GM13976 (cell line): ENCODE measurements at regions not wholly inside any gene's neighbourhood (a gene's known extent, or its start where the extent isn't known, plus 50 kb on each side); places are given as distances from the start of the nearest gene placed in this dataset.
"Not testable (repeated sequence)": the region's sequence is repeated elsewhere in the genome, so short reads cannot be mapped to it uniquely, and the experiment has no call there.

Experiments
- DNase-seq: peaks from one replicate; pipeline ENCODE4 v3.0.0; 2012; ENCODE audit warnings: low spot score
- in situ Hi-C: fragments of 300-500 bp; cut with MboI; formaldehyde crosslinking; loops from one replicate; pipeline ENCODE4 v1.12.0; 2022; ENCODE audit warnings: low sequenced_read_pairs, mixed read lengths, inconsistent platforms; ENCODE audit not compliant: unreplicated experiment
- TF ChIP-seq, protein P1 (sequence below): IDR thresholded peaks from 2 replicates; pipeline ENCODE4 v1.5.1; 2012; ENCODE audit warnings: borderline replicate concordance, mild to moderate bottlenecking; ENCODE audit not compliant: insufficient read depth; ENCODE audit errors: extremely low read depth, missing control alignments, control extremely low read depth

DNA sequence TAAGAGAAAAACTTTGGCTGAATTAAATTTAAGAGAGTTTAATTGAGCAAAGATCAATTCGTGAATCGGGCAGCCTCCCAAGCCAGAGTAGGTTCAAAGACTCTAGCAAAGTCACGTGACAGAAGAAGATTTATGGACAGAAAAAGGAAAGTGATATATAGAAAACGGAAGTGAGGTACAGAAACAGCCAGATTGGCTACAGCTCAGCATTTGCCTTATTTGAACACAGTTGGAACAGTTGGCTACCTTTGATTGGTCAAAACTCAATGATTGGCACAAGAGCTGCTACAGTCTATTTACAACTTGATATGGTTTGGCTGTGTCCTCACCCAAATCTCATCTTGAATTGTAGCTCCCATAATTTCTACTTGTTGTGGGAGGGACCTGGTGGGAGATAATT lies 102.6 kb downstream of the PLG start:
- in situ Hi-C loops: no loop called here
- DNase-seq: no peak
- TF ChIP-seq, protein P1, sequence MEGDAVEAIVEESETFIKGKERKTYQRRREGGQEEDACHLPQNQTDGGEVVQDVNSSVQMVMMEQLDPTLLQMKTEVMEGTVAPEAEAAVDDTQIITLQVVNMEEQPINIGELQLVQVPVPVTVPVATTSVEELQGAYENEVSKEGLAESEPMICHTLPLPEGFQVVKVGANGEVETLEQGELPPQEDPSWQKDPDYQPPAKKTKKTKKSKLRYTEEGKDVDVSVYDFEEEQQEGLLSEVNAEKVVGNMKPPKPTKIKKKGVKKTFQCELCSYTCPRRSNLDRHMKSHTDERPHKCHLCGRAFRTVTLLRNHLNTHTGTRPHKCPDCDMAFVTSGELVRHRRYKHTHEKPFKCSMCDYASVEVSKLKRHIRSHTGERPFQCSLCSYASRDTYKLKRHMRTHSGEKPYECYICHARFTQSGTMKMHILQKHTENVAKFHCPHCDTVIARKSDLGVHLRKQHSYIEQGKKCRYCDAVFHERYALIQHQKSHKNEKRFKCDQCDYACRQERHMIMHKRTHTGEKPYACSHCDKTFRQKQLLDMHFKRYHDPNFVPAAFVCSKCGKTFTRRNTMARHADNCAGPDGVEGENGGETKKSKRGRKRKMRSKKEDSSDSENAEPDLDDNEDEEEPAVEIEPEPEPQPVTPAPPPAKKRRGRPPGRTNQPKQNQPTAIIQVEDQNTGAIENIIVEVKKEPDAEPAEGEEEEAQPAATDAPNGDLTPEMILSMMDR: no peak

DNA sequence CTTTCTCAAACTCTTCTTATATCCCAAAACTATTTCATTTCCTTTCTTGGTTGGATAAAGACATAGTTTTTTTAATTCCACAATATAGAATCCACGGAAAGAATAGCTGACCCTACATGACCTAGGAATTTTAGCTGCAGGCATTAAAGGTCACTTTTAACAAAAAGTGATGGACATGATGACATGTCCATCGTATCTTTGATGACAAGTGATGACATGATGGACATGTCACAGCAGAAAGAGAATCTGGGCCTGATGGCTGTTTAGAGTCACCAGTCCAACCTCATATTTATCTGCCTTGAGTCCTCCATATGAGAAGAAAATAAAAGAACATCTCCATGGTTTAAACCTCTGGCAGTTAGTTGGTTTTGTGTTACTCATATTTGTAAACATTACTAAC lies 106.2 kb downstream of the PLG start:
- in situ Hi-C loops: no loop called here
- DNase-seq: no peak
- TF ChIP-seq, protein P1: no peak

DNA sequence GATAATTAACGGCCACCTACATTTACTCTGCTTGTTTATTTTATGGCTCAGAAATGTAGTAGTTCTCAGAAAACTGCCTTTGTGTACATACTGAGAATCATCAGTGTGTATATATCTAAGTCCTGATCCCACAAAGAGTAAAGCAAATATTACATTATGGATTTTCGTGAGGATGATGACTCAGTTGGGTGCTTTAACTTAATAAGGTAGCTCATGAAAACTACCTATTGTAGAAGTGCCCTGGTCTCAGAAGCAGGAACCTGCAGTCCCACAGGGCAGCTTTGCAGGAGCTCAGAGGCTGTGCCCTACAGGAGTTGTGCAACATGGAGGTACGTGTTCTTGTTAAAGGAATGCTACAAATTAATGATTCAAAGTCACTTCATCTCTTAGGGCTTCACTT lies 108.2 kb downstream of the PLG start:
- in situ Hi-C loops: no loop called here
- TF ChIP-seq, protein P1: no peak
- DNase-seq: no peak

DNA sequence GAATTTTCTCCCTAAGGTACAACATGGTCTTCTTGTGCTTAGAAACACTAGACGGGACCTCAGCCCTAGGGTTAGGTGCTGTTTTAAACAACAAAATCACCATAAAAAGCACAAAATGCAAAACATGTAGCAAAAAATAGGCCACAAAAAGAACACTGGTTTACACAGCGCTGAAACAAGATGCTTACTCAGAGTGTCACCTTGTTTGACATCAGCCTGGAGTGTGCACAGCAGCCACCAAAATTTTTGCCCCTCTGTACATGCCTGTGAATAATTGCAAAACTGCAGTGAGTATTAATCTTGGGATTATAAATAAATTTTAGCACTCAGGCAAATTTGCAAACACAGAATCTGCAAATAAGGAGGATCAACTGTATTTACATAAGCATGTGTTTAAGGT lies 110.1 kb downstream of the PLG start:
- DNase-seq: no peak
- in situ Hi-C loops: no loop called here
- TF ChIP-seq, protein P1: no peak

DNA sequence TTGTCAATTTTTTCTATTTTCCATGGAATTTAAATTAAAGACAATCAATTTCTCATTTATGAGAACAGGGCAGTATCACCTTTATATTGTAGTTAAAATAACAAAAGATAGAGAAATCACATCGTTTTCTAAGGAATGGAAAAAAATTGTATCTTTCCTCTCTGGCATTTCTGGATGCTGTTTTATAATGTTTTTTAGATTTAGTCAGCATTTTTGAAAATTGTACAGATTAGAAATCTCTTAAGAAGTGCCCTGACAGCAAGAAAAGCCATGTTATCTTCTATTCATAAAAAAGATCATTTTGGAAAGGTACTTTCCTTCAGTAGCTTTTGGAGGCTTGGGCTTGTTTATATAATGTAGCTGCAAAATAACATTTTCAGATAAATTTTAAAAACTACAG lies 116.9 kb downstream of the PLG start:
- in situ Hi-C loops: no loop called here
- DNase-seq: no peak

DNA sequence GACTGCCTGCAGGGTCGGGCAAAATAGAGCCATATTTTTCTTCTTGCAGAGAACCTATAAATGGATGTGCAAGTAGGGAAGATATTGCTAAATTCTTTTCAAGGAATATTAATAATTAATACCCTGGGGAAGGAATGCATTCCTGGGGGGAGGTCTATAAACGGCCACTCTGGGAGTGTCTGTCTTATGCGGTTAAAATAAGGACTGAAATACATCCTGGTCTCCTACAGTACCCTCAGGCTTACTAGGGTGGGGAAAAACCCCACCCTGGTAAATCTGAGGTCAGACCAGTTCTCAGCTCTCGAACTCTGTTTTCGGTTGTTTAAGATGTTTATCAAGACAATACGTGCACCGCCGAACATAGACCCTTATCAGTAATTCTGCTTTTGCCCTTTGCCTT lies 118.6 kb downstream of the PLG start:
- DNase-seq, in situ Hi-C loops: not testable (repeated sequence)

More for the DNA sequence above, 116.9 kb downstream of the PLG start:
- TF ChIP-seq, protein P1: no peak

DNA sequence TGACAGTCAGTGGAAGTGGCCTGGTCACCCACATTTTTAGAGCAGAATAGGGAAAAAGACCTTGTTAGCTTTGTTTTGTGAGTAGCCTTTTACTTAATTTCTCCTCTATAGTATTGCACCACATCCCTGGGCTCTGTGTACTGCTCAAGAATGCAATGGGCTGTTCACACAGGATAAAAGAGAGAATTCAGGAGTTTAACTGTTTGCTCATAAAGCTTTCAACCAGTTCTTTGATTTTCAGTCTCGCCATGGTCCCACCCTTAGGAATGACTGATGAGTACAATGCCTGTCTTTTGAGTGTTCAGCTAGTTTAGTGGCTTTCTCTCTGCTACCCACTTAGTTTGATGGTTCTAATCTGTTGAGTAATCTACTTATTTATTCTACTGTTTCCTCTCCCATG lies 129.7 kb downstream of the PLG start:
- in situ Hi-C loops: no loop called here
- no peak for DNase-seq
- TF ChIP-seq, protein P1: no peak
